ENCODE measurements at regions not wholly inside any gene's neighbourhood (a gene's known extent, or its start where the extent isn't known, plus 50 kb on each side); places are given as distances from the start of the nearest gene placed in this dataset.

DNA sequence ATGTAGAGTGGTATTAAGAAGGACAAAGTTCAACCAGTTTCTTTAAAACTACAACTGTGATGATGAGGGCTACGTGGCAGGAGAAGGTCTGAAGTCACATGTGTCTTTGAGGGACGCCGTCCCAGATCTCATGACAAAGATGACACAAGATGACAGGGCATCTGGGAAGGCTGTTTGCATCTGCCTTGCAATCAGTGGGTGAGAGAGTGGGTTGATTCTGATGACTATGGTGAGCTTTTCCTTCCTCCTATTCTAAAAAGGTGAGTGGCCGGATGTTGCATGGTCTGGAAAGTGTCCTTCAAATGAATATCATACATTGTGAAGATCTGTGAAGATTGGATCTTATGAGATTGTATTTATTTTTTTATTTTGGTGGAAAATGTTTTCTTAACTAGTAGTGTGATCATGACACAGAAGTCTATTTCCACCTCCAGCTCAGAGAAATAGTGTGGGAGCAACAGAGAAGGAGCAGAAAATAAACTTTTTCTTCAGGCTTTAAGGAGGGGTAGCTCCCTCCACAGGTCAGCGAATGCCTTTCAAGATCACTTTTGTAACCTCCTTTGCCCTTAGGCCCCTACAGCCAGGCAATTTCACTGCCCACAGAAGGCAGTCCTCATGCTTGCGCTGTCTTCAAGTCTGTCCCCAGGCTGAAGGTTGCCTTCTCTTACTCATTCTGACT is 76.0 kb upstream of the ATF3 start:
- Histone ChIP-seq H3K9me3 (no peaks in the 10 kb centered on the region), H3K27me3 (no peaks in the 10 kb centered on the region), H3K4me1 (no peaks in the 10 kb centered on the region), H3K4me3 (no peak overlapping the region), H3K27ac (no peak overlapping the region), H3K36me3 (no peaks in the 10 kb centered on the region)
- ATAC-seq (peak; percentile 81), DNase-seq (no peak)
- TF ChIP-seq, protein P1, sequence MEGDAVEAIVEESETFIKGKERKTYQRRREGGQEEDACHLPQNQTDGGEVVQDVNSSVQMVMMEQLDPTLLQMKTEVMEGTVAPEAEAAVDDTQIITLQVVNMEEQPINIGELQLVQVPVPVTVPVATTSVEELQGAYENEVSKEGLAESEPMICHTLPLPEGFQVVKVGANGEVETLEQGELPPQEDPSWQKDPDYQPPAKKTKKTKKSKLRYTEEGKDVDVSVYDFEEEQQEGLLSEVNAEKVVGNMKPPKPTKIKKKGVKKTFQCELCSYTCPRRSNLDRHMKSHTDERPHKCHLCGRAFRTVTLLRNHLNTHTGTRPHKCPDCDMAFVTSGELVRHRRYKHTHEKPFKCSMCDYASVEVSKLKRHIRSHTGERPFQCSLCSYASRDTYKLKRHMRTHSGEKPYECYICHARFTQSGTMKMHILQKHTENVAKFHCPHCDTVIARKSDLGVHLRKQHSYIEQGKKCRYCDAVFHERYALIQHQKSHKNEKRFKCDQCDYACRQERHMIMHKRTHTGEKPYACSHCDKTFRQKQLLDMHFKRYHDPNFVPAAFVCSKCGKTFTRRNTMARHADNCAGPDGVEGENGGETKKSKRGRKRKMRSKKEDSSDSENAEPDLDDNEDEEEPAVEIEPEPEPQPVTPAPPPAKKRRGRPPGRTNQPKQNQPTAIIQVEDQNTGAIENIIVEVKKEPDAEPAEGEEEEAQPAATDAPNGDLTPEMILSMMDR (IDR thresholded peaks at IDR 0.05): no peak
- intact Hi-C loops (cut with DNase I): no loop called here

DNA sequence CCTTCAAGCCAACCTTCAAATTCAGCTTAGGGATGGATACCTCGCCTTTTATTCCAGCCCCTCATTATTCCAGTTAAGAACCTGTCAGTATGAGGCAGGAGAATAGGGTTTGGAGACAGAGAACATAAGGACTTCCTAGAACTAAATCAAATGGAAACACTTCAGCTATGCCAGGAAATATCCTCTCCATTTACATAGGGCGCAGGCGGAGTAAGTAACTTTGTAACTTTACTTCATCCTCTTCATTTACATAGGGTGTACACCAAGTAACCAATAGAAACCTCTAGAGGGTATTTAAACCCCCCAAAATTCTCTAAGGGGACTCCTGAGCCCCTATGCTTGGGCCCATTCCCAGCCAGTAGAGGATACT is 75.4 kb upstream of the ATF3 start:
- Histone ChIP-seq H3K9me3 (no peaks in the 10 kb centered on the region), H3K27me3 (no peaks in the 10 kb centered on the region), H3K4me3 (no peak overlapping the region), H3K36me3 (no peaks in the 10 kb centered on the region), H3K27ac (no peak overlapping the region), H3K4me1 (no peaks in the 10 kb centered on the region)
- ATAC-seq (no peak), DNase-seq (no peak)
- intact Hi-C loops (cut with DNase I): no loop called here
- TF ChIP-seq, protein P1 (IDR thresholded peaks at IDR 0.05): no peak

DNA sequence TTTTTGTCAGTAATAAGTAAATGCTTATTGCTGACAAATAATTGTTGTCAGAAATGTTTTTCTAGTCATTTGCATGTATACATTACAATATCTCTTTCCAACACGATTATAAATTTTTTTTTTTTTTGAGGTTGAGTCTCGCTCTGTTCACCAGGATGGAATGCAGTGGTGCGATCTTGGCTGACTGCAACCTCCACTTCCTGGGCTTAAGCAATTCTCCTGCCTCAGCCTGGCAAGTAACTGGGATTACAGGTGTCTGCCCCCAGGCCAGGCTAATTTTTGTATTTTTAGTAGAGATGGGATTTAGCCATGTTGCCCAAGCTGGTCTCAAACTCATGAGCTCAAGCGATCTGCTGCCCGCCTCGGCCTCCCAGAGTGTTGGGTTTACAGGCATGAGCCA is 72.0 kb upstream of the ATF3 start:
- no peak for DNase-seq
- Histone ChIP-seq H3K36me3 (no peaks in the 10 kb centered on the region), H3K4me1 (no peaks in the 10 kb centered on the region), H3K9me3 (no peaks in the 10 kb centered on the region), H3K27ac (no peak overlapping the region), H3K4me3 (no peak overlapping the region), H3K27me3 (no peaks in the 10 kb centered on the region)
- TF ChIP-seq, protein P1 (IDR thresholded peaks at IDR 0.05): no peak
- no peak for ATAC-seq
- intact Hi-C loops (cut with DNase I): no loop called here

DNA sequence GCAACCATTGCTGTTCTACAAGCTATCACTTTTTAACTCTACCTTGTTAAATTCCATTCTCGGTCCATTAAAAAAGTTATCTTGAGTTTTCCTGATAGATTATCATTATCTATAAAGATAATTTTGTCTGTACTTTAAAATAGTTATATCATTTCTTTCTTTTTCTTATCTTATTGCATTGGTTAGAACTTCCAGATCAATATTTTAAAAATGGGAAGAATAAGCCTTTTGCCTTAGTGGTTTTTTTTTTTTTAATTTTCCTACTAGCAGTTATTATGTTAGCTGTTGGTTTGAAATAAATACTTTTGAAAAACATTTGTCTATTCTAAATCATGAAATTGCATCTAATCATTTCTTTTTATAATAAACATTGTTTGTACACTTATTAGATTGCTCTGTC is 71.0 kb upstream of the ATF3 start:
- no peak overlapping the region for H3K27ac ChIP-seq
- intact Hi-C loops (cut with DNase I): no loop called here
- no peak for ATAC-seq
- no peaks in the 10 kb centered on the region for H3K27me3 ChIP-seq
- TF ChIP-seq, protein P1 (IDR thresholded peaks at IDR 0.05): no peak
- DNase-seq: no peak
- no peaks in the 10 kb centered on the region for H3K9me3 ChIP-seq
- no peak overlapping the region for H3K4me3 ChIP-seq
- no peaks in the 10 kb centered on the region for H3K36me3 ChIP-seq
- H3K4me1 ChIP-seq: no peaks in the 10 kb centered on the region

DNA sequence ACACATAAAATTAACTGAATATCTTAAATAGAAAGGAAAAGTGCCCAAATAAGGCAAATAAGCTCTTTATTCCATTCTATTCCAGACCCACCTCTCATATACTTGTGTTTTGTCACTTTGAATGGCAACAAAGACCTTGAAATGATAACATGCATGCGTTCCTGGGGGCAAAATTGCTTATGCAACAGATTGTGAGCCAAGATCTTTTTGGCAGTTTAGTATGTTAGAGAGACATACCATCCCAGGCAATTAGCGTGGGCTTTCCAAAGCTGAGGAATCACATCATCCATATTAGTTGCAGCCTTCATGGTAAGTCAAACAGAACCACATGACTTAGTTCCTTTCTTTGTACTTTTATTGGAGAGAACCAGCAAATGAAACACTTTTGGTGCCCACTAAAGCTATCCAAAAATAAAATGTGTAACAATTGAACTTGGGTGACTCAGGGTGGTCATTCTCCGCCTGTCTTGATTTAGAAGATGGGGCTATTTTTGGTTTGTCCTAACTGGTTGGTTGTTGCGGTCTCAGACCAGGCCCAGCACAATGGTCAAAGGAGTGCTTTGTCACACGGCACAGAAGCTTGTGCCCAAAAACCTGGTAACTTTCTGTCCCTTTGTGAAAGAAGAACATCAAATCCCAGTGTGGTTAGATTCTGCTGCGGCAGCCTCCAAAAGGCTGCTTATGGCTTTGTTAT is 68.7 kb upstream of the ATF3 start:
- H3K36me3 ChIP-seq: no peaks in the 10 kb centered on the region
- intact Hi-C loops (cut with DNase I): no loop called here
- TF ChIP-seq, protein P1 (IDR thresholded peaks at IDR 0.05): no peak

More for the DNA sequence above, 68.7 kb upstream of the ATF3 start:
- no peak overlapping the region for H3K4me3 ChIP-seq
- ATAC-seq (no peak), DNase-seq (no peak)
- H3K9me3 ChIP-seq: no peaks in the 10 kb centered on the region
- no peaks in the 10 kb centered on the region for H3K4me1 ChIP-seq
- H3K27me3 ChIP-seq: no peaks in the 10 kb centered on the region
- no peak overlapping the region for H3K27ac ChIP-seq
